ENCODE measurements at regions not wholly inside any gene's neighbourhood (a gene's known extent, or its start where the extent isn't known, plus 50 kb on each side); places are given as distances from the start of the nearest gene placed in this dataset.
"Not testable (repeated sequence)": the region's sequence is repeated elsewhere in the genome, so short reads cannot be mapped to it uniquely, and the experiment has no call there.

DNA sequence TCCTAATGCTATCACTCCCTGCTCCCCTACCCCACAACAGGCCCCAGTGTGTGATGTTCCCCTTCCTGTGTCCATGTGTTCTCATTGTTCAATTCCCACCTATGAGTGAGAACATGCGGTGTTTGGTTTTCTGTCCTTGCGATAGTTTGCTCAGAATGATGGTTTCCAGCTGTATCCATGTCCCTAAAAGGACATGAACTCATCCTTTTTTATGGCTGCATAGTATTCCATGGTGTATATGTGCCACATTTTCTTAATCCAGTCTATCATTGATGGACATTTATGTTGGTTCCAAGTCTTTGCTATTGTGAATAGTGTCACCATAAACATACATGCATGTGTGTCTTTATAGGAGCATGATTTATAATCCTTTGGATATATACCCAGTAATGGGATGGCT, 80.4 kb upstream of the B3GAT1 start:
- DNase-seq (ENCODE audit: low read depth), result not testable (repeated sequence)

GRCh38 chr11:134489728-134490127, 77.7 kb upstream of the B3GAT1 start:
- no peak for DNase-seq (ENCODE audit: low read depth)

DNA sequence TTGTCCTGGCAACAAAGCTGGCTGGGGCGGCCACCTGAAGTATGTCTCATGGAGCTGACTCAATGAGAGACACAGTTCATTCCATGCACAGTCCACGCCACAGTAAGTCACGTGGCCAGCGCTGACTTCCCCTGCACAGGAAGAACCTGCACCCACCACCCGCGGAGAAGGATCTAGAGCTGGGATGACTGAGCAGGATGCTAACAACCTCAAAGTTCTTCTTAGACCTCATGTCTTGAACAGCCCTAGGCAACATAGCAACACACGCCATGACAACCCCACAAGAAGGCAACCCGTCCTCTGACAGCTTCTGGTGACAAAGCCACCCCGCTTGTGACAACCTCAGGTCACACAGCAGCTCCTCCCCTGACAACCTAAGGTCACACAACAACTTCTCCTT, 76.9 kb upstream of the B3GAT1 start:
- DNase-seq (ENCODE audit: low read depth), result no peak

DNA sequence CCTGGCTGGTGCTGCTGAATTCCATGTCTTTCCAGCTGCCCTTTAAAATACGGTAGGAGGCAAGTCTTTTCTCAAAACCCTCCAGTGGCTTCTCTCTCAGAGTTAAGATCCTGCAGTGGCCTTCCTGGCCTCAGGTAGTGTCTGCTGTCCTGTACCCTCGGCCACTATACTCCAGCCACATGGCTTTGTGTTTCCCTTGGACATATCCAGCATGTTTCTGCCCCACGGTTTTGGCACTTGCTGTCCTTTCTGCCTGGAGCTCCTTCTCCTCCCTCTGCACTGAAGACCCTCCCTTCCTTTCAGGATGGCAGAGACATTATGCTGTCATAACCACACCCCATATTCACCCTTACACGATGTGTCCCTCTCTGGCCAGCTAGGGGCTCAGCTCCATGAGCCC, 76.5 kb upstream of the B3GAT1 start:
- DNase-seq (ENCODE audit: low read depth), result no peak

DNA sequence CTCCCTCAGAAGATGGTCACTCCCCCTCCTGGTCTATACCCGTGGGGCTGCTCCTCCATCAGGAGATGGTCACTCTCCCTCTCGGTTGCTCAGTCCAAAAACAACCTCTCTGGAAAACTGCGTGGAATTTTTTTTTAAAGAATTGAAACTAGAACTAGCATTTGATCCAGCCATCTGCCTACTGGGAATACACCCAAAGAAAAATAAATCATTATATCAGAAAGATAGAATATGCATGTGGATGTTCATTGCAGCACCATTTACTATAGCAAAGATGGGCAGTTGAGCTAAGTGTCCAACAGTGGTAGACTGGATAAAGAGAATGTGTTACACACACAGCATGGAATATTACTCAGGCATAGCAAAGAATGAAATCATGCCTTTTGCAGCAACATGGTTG, 75.7 kb upstream of the B3GAT1 start:
- no peak for DNase-seq (ENCODE audit: low read depth)

- no peak for DNase-seq (ENCODE audit: low read depth)
Observed at GRCh38 chr11:134486704-134487103, 74.7 kb upstream of the B3GAT1 start.

DNA sequence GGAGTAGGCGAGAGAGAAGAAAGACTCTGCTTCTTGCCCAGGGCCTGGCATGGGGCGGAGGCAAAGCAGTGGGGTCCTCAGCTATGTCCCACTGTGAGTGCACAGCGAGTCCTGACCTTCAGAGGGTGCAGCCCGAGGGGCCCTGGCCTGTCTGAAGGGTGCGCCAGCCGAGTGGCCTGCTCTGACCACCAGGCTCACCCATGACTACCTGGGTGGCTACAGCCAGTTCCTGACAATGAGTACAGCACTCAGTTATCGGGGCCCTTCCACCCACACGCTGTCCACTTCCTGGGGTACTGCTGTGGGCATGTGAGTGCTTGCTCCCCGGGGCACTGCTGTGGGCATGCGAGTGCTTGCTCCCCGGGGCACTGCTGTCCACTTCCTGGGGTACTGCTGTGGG, 74.1 kb upstream of the B3GAT1 start:
- no peak for DNase-seq (ENCODE audit: low read depth)

DNA sequence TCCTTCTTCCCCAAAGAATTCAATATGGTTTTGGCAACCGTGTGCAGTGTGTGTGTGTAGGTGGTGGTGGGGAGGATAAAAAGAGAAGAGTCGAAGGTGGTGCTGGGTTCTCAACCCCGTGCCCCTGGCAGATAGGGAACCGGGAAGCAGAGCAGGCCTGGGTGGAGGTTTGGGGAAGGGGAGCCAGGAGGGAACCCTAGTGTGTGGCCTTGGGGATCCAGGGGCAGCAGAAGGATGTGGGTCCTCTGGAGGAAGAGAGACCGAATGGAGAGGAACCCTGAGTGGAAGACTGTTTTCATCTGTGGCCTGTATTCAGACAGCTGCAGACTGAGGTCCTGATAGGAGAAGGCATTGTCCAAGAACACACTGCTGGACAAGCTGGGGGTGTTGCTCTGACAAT, 73.3 kb upstream of the B3GAT1 start:
- no peak for DNase-seq (ENCODE audit: low read depth)

DNA sequence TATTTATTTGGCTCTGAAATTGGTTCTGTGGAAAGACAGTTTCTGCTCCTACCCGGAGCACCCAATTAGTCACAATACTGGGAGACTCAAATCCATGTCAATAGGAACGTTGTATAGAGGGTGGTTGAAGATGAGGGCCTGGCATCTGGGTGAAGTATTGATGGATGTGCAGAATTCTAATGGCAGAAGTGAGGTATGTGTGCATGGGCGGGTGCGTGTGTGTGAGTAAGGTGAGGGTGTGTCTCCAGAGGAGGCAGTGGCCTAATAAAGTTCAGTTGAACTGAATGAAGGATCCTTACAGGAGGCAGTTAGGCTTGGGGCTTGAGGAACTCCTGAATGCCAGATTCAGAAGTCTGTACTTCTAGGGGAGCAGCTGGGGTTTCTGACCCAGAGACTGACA, 71.8 kb upstream of the B3GAT1 start:
- DNase-seq (ENCODE audit: low read depth), result no peak

DNA sequence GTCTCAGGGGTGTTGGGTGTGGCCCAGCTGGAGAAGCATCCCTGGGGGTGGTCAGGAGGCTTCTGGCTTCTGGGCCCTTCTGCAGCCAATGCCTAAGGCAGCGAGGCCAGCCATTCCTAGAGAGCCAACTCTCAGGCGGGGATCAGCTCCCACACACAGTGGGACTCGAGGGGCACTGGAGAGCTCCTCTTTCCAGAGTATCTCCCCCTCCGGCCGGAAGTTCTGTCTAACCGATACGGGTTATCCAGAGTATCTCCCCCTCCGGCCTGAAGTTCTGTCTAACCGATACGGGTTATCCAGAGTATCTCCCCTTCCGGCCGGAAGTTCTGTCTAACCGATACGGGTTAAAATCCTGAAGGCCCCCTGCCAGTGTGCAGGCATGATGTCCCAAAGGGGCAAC, 71.2 kb upstream of the B3GAT1 start:
- DNase-seq (ENCODE audit: low read depth), result no peak

GRCh38 chr11:134482865-134483264, 70.8 kb upstream of the B3GAT1 start:
- DNase-seq (ENCODE audit: low read depth), result no peak

- no peak for DNase-seq (ENCODE audit: low read depth)
Observed at GRCh38 chr11:134481933-134482527, 70.0 kb upstream of the B3GAT1 start.

DNA sequence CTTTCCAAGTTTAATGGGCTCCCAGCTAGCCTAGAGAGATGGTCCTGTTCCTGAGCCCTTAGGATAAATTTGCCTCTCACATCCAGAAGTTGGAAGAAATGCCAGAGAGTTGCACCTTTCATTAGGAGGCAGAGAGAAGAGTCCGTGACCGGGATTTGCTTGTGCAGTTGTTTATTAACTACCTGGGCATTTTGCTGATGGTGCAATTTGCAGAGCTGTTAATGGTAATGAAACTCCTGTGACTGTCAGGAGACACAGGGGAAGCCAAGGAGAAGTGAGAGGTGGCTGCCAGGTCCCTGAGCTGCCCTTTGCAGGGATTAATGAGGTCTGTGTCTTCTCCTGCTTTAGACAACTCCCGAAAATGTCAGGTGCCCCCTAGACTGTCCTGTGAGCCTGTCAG, 69.1 kb upstream of the B3GAT1 start:
- no peak for DNase-seq (ENCODE audit: low read depth)

- DNase-seq (ENCODE audit: low read depth), result no peak
Observed at GRCh38 chr11:134480136-134480712, 68.2 kb upstream of the B3GAT1 start.

DNA sequence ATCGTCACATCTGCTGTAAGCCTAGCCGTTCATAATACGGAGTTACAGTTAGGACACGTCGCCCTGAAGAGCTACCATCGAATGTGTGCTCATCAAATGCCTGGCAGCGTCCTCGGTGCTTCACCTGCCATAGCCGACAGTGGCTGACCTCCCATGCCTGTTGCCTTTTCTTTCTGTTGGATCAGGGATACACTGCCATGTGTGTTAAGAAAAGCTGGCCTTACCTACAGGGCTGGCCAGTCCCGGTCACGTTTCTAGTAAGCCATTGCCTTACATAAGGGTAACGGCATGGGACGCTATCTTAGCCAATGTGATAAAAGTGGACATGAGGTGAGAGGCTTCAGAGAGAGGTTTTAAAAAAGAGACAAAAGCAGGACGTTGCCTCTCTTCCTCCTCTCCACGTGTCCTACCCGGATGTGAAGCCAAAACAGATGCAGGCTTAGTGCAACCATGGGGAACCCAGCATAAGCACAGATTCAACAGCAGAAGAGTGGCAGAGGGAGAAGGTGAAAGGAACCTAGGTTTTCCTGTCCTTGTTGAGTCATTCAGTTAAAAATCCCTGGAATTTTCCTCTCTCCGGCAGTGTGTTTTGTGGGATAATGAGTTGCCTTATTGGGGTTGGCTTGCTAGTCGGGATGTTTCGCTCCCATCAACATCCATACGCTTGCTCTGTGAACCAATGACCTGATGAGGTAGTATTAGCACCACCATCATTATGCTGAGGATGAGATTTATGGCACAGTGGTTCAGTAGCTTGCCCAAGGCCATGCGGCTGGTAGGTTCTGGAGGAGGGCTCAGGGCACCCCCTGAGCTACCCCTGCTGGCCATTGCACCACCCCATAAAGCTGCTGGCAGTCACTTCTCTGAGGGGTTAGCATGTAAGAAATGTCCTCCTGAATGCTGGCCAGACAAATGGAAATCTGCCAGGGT, 67.4 kb upstream of the B3GAT1 start:
- DNase-seq (ENCODE audit: low read depth), result no peak

- no peak for DNase-seq (ENCODE audit: low read depth)
Observed at GRCh38 chr11:134478611-134479010, 66.6 kb upstream of the B3GAT1 start.

- no peak for DNase-seq (ENCODE audit: low read depth)
Observed at GRCh38 chr11:134478176-134478575, 66.1 kb upstream of the B3GAT1 start.

GRCh38 chr11:134477486-134477885, 65.4 kb upstream of the B3GAT1 start:
- no peak for DNase-seq (ENCODE audit: low read depth)

- no peak for DNase-seq (ENCODE audit: low read depth)
Observed at GRCh38 chr11:134476435-134477021, 64.5 kb upstream of the B3GAT1 start.

GRCh38 chr11:134475951-134476350, 63.9 kb upstream of the B3GAT1 start:
- no peak for DNase-seq (ENCODE audit: low read depth)

GRCh38 chr11:134474942-134475341, 62.9 kb upstream of the B3GAT1 start:
- no peak for DNase-seq (ENCODE audit: low read depth)

DNA sequence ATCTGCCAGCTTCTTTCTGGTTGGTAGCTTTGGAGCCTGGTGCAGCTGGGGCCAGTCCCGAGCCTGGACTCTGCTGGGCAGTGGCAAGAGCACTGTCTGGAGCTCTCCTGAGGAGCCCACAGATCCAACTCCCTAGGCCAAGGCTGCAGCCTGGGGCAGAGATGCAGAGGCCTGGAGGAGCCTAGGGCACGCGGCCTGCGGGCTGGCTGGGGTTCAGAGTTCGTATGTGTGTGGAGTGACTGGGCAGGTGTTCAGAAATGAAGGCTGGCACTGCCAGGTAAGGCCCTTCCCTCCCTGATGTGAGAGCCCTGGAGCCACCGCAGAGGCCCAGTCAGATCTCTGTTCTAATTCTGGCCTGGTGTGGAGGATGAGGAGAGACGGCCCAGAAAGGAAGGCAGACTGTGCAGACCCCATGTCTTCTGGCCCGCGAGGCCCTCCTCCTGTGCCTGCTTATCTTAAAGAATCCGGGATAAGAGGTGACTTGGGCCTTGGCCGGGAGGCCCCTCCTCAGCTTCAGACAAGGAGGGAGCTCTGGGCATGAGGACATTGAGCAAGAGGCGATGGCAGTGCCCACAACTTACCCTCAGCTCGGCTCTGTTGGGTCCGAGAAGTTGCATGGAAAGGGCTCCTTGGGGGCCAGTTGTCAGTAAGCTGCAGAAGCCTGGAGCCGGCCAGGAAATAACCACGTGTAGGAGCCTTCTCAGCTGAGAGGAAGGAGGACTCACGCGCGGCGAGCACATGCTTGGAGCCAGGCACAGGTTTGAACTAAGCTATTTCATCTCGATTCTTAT, 62.2 kb upstream of the B3GAT1 start:
- no peak for DNase-seq (ENCODE audit: low read depth)

Data from stimulated activated CD4-positive, alpha-beta T cell treated with anti-CD3 and anti-CD28 coated beads, Interleukin-2, amount 100 ng/mL, for 4 hours (primary cell).